ENCODE measurements at regions not wholly inside any gene's neighbourhood (a gene's known extent, or its start where the extent isn't known, plus 50 kb on each side); places are given as distances from the start of the nearest gene placed in this dataset.

DNA sequence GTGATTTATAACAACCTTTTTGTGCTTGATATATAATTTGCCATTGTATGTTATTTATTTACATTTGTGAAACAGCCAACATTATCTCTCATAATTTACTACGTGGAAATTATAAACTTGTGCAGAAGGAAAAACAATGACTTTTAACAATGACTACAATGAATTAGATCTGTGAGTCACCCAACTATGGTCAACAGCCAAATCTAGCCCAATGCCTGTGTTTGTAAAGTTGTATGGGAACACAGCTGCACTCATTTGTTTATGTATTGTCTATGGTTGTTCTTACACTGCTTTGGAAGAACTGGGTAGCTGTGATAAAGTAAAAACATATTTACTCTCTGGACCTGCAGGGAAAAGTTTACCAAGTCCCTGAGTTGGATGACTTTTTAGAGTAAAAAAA is 110.4 kb downstream of the OTOL1 start:
- H3K4ac ChIP-seq (ENCODE audit: low read depth, low read length): no peak overlapping the region
- TF ChIP-seq, protein P1, sequence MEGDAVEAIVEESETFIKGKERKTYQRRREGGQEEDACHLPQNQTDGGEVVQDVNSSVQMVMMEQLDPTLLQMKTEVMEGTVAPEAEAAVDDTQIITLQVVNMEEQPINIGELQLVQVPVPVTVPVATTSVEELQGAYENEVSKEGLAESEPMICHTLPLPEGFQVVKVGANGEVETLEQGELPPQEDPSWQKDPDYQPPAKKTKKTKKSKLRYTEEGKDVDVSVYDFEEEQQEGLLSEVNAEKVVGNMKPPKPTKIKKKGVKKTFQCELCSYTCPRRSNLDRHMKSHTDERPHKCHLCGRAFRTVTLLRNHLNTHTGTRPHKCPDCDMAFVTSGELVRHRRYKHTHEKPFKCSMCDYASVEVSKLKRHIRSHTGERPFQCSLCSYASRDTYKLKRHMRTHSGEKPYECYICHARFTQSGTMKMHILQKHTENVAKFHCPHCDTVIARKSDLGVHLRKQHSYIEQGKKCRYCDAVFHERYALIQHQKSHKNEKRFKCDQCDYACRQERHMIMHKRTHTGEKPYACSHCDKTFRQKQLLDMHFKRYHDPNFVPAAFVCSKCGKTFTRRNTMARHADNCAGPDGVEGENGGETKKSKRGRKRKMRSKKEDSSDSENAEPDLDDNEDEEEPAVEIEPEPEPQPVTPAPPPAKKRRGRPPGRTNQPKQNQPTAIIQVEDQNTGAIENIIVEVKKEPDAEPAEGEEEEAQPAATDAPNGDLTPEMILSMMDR (conservative IDR thresholded peaks at IDR 0.05): no peak
- H3K27ac ChIP-seq (ENCODE audit: insufficient read length, low read depth, low read length): no peak overlapping the region
- H3K9me3 ChIP-seq (ENCODE audit: control insufficient read depth, low read depth, low read length): no peaks in the 10 kb centered on the region
- no peak overlapping the region for H2BK12ac ChIP-seq (ENCODE audit: insufficient read length, low read depth, low read length)
- H3K23ac ChIP-seq (ENCODE audit: insufficient read length, low read depth, low read length): no peak overlapping the region
- Mint-ChIP-seq H3K4me1 (peaks cover 2 to 3% of the 10 kb centered on the region in 2 experiments), H3K9me3 (peaks cover 6 to 10% of the 10 kb centered on the region in 2 experiments), H3K27ac (no peak overlapping the region), H3K4me3 (no peak overlapping the region), H3K36me3 (ENCODE audit: insufficient read depth in 1 of 3, low read depth in 3 of 3) (peaks cover 7 to 8% (median 8%) of the 10 kb centered on the region in 3 experiments; a peak in 6 of 7 replicates), H3K27me3 (ENCODE audit: low read depth) (no peaks in the 10 kb centered on the region)
- H3K4me2 ChIP-seq (ENCODE audit: insufficient read depth, insufficient read length, low read length): no peak overlapping the region
- H3K9ac ChIP-seq (ENCODE audit: extremely low read depth, insufficient read length, low read length): no peak overlapping the region
- no peaks in the 10 kb centered on the region for H3K23me2 ChIP-seq (ENCODE audit: insufficient read length, low read depth, low read length, poor library complexity, severe bottlenecking)
- H4K5ac ChIP-seq (ENCODE audit: insufficient read length, low read depth, low read length): no peak overlapping the region
- no peak overlapping the region for H2BK120ac ChIP-seq (ENCODE audit: low read depth, low read length, poor library complexity, severe bottlenecking)
- H3T11ph ChIP-seq (ENCODE audit: low read length): no peak overlapping the region
- H2AFZ ChIP-seq (ENCODE audit: low read length): no peak overlapping the region
- H3K56ac ChIP-seq (ENCODE audit: insufficient read length, low read depth, low read length): no peak overlapping the region
- H3K79me2 ChIP-seq (ENCODE audit: insufficient read depth, low read length): no peaks in the 10 kb centered on the region
- H4K91ac ChIP-seq (ENCODE audit: insufficient read length, low read depth, low read length): no peak overlapping the region
- no peaks in the 10 kb centered on the region for H3K79me1 ChIP-seq (ENCODE audit: insufficient read depth, low read depth, low read length, poor library complexity, severe bottlenecking)
- H3K14ac ChIP-seq (ENCODE audit: insufficient read depth, low read length): no peak overlapping the region
- DNase-seq: no peak
- no peaks in the 10 kb centered on the region for H3K27me3 ChIP-seq (ENCODE audit: insufficient read depth, low read length)
- no peaks in the 10 kb centered on the region for H4K20me1 ChIP-seq (ENCODE audit: control insufficient read depth, insufficient read depth, insufficient read length)
- H4K8ac ChIP-seq (replicated peaks; ENCODE audit: insufficient read length, low read depth, low read length): no peak overlapping the region
- no peak overlapping the region for H3K18ac ChIP-seq (ENCODE audit: insufficient read length, low read depth, low read length)
- no peak overlapping the region for H2BK20ac ChIP-seq (ENCODE audit: low read depth, low read length, poor library complexity, severe bottlenecking)
- WGBS (ENCODE audit: extremely low coverage, insufficient read length, low lambda C conversion rate): no CpG with 5 or more reads among the region's 1 CpG
- H2BK15ac ChIP-seq (ENCODE audit: low read depth, low read length): no peak overlapping the region
- no peaks in the 10 kb centered on the region for H3K4me1 ChIP-seq (ENCODE audit: insufficient read depth, low read length)
- no peak overlapping the region for H2AK5ac ChIP-seq (ENCODE audit: insufficient read length, low read length)
- H2BK5ac ChIP-seq (ENCODE audit: insufficient read length, low read length): no peak overlapping the region

Measured in H9 (cell line).